NCI-H2107 treated with DMSO at 0.1 percent for 48 hours (cell line): ENCODE measurements at regions not wholly inside any gene's neighbourhood (a gene's known extent, or its start where the extent isn't known, plus 50 kb on each side); places are given as distances from the start of the nearest gene placed in this dataset.

ENCODE experiments used
- DNase-seq: peaks from one replicate; lab custom pipeline; 2025; ENCODE audit not compliant: unreplicated experiment; lab: John Stamatoyannopoulos, UW

GRCh38 chr10:44806950-44807349 is 104.2 kb upstream of the TMEM72 start:
- no peak for DNase-seq

DNA sequence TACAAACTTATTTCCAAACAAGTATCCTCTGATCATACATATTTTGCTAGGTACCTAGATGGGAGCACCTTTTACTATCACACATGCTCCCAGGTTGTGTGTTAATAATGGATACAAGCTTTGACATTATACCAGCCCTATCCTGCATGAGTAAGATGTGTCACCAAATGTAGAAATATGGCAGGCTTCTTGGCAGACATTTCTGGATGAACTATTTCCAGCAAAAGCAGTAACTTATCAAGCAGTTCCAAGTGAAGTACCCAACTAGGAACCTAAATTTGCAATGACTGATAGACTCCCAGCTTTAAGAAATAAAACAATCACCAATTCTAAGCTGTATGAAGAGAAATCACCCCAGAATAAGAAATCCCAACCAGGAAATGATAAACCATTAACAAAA is 103.7 kb upstream of the TMEM72 start:
- no peak for DNase-seq

DNA sequence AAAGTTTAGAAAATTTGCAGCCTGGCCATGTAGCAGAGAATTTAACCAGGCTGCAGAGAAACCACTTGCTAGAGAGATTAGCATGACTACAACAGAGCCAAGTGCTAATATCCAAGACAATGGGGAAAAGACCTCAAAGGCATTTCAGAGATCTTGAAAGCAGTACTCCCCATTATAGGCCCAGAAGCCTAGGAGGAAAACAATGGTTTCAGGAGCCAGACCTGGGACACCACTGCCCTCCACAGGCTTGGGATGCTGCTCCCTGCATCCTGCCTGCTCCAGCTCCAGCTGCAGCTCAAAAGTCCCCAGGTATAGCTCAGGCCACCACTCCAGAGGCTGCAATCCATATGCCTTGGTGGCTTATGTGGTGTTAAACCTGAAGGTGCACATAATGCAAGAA is 101.5 kb upstream of the TMEM72 start:
- no peak for DNase-seq

- no peak for DNase-seq
Measured at GRCh38 chr10:44811072-44811471, 100.1 kb upstream of the TMEM72 start.

GRCh38 chr10:44813201-44813600 is 97.9 kb upstream of the TMEM72 start:
- DNase-seq: no peak

DNA sequence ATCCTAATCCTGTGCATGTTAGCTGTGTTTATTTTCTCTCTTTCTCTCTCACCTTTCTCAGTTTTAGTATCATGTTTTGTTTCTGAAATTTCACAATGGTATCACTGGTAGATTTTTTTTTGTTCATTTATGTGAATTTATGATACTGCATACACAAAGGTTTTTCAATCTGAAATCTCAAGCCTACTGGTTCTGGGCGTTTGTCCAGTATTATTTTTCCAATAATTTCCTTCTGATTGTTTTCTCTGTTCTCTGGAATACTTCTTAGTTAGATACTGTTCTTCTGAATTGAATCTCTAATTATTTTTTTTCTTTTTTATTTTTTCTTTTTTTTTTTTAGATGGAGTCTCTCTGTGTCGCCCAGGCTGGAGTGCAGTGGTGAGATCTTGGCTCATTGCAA is 96.2 kb upstream of the TMEM72 start:
- no peak for DNase-seq

DNA sequence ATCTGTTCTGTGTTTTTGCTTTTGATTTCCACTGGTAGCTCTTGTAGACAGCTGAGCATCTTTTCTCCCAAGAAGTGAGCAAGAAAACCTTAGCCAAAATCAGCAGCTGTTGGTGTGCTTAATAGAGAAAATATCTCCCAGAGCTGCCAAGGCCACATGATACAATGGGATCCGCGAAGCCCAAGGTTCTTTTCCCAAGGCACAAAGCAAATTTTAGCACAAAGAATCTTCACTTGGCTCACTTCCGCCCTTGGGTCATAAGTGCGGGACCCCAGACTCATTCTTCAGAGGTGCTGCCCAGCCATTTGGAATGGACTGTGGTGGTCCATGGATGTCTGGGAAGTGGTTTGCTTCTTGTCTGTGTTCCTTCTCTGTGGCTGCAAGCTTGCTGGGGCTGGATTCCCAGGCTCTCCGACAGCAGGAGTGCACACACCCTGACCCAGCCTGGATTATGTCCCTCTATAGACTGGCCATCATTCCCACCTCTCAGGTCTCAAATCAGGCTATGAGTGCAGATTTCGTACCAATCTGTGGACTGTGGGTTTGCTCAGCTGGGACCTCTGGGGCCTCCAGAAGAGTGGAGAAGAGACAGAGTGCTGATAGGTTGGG is 93.0 kb upstream of the TMEM72 start:
- DNase-seq: no peak

DNA sequence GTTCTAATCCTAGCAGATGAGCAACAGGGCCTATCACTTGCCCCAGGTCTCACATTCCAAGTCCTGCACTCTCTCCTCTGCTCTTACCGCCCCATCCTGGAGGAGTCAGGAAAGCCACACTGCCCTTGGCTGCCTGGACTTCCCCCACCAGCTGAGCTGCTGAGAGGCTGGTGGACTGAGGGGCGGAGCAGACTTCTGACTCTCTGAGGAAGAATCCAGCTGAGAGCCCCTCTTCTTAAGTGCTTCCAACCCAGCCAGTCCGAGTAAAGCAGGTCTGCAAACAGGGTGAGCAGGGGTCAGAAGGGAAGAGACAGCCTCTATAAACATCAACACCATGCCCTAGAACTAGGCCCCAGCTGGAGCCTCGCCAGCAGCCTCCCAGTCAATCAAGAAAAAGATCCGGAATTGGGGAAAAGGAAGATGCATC is 92.4 kb upstream of the TMEM72 start:
- no peak for DNase-seq

- no peak for DNase-seq
Measured at GRCh38 chr10:44820094-44820493, 91.0 kb upstream of the TMEM72 start.

DNA sequence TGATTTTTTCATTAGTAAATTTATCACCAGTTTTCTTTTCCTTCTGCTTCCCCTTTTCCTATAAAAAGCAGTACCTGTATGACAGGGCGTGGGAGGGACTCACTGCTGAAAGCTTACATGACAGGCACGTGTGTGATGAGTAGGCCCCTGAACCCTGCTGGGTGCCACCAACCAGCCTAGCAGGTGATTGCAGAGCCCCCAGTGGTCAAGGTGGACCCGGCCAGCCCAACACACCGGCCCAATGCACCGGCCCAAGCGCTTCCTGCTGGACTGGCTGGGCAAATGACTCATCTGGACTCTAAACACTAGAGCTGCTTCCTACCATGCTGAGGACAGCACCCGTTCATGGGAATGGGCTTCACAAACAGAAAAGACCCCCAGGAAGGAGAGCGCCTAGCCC is 89.8 kb upstream of the TMEM72 start:
- no peak for DNase-seq

DNA sequence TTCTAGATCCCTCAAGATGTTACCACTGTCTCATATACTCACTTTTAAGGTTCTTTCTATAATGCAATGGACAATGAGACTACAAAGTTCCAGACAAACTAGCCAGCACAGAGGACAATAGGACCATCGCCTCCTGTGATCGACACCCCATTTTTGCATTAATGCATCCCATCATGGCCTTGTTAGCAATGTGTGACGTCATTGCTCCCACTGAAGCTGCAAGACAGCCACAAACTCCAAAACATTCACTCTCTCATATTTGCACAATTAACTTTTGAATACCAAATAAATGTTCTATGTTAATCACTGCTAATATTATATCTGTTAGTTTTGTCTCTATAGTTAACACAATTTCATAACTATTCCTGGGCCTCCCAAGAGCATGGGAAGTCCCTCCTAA is 88.8 kb upstream of the TMEM72 start:
- DNase-seq: no peak

DNA sequence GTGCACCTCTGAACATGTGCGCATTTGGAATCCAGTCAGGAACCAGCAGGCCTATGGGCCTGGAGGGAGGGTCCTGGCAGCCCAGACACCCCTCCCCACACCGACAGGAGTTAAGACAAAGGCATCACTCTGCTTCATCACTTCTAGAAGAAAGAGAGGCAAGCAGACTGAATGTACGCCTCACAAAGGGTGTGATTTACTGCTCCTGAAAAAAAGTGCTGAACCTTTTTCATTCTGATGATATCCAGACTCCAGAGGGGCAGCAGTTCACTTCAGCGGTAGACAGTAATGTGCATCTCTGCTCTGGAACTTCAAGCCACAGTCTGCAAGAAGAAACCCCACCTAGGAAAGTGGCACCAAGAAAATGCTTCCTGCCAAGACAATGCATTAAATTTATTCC is 88.2 kb upstream of the TMEM72 start:
- no peak for DNase-seq

- DNase-seq: no peak
Measured at GRCh38 chr10:44824607-44825006, 86.5 kb upstream of the TMEM72 start.

DNA sequence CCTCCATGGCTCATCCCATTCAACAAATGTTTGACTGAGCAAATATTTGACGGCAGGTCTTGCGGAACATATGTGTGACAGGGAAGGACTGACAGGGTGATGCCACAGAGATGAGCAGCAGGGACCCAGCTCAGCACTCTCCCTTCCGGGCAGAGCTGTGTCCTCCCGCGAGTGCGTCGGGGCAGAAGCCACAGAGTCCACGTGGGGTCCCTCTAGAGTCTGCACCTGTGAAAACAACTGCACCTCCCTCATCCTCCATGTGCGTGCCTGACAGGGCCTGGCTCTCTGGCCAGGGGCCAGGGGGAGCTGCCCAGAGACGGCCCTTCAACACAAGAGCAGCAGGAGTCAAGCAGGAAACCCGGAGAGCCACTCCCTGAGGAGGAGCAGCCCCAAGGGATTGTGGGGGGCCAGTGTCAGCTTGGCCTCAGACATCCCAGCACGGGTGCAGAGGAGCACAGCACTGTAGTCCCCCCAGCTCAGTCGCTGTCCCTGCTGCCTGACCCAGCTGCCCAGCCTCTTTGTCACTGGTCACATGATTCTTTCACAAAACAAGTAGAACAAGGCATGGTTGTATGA is 83.6 kb upstream of the TMEM72 start:
- no peak for DNase-seq

DNA sequence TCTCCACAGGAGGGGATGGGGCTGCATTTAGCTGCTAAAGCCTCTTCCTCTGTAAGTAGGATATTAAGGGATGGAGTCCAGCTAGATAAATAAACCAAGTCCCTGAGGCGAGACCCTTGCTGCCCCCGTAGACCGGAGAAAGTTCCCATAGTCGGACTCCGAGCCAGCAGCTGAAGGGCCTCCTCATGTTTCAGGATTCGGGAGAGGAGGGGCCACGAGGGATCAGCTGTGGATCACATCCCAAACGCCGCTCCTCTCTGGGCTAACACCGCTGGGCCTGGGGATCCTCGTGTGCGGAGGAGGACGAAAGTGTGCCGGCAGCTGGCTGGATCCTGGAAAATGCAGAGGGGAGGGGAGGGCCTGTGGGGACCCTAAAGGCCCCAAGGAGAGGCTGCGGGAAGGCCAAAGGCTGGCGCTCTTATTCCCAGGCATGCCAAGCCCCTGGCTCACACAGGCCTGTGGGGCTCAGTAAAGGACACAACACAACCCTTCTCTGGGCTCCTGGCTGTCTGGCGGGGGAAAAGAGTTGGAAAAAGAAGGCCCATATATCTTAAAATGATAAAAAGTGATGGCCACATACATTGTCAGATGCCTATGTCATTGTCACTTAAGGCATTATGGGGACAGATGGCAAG is 82.5 kb upstream of the TMEM72 start:
- no peak for DNase-seq

DNA sequence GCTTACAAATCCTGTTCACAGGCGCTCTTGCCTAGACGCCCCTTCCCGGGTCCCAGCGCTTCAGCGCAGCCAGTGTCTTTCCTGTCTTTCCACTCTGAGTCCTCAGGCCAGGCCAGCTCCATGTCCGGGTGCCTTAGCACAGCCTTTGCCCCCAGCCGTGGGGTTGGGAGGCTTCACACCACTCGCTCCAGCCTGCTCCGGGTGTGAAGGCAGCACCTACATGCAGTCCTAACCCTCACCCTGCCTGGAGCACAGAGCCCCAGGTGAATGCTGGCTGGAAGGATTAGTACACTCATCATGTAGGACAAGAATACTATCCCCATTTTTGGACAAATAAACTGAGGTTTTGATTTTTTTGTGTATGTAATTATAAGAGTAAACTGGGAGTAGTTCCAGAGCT is 81.7 kb upstream of the TMEM72 start:
- no peak for DNase-seq

DNA sequence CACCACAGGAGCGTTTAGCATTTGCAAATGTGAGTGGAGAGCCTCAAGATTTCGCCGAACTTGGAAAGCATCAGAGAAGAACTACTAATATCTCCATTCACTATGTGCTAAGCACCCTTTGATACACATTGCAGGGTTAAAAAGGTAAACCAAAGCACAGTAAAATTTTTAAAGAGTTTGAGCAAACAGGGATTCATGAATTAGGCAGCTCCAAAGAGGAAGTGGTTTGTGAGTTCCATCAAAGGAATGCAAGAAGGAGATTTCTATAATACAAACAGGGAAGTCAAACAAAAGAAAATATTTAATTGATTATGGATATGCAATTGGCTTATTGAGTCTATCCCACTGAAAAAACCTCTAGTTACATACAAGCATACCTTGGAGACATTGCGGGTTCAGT is 81.1 kb upstream of the TMEM72 start:
- DNase-seq: no peak

DNA sequence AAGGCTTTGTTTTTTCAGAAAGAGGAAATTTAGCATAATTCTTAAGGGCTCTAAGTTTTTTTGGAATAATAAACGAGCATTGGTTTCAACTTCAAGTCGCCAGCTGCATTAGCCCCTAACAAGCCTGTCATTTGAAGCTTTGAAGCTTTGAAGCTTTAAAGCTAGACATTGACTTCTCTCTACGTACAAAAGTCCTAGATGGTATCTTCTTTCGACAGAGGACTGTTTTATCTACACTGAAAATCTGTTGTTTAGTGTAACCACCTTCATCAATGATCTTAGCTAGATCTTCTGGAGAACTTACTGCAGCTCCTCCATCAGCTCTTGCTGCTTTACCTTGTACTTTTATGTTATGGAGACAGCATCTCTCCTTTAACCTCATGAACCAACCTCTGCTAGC is 79.6 kb upstream of the TMEM72 start:
- DNase-seq: no peak

DNA sequence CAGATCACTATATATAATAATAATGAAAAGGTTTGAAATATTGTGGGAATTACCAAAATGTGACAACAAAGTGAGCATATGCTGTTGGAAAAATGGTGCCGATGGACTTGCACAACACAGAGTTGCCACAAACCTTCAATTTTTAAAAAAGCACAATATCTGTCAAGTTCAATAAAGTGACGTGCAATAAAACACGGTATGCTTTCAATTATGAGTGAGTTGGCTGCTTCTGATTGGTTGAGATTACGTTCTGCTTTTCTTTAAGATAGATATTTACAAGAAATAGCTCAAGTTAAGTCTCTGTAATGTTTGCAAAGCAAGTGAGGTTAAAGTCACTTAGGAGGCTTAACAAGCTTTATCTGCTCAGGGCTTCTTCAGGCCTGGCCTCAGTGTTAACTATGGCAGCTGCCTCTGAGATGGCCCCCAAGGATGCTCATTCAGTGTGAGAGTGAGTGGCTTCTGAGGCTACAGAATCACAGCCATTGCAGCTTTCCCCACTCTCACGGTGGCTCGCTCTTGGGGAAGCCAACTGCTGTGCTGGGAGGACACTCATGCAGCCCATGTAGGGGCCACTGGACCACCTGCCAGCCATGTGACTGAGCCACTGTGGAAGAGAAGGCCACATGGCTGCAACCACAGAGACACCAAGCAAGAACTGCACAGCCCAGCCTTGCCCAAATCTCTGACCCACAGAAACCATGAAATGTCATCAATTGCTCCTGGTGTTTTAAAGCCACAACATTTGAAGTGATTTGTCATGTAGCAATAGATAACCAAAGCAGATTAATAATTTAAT is 78.3 kb upstream of the TMEM72 start:
- no peak for DNase-seq

DNA sequence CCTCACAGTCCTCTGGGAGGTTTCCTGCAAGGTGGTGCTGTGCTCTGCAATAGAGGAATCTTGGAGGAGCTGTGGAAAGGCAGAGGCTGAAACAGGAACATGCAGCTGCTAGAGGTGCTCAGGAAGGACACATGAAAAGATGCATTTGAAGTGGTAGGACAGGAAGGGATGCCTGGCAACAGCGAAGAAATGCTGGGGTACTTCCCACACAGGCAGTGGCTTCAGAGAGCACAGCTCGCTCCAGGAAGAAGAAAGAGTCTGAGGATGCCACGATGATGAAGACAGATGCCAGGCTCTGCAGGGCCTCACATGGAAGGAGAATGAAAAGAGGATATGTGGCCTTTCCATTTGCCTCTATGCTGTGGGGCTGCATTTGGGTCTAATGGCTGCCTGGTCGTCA is 77.0 kb upstream of the TMEM72 start:
- no peak for DNase-seq

- DNase-seq: no peak
Measured at GRCh38 chr10:44835300-44835699, 75.8 kb upstream of the TMEM72 start.

GRCh38 chr10:44843484-44843883 is 67.7 kb upstream of the TMEM72 start:
- no peak for DNase-seq
